HG03039 (cell line): ENCODE measurements at regions not wholly inside any gene's neighbourhood (a gene's known extent, or its start where the extent isn't known, plus 50 kb on each side); places are given as distances from the start of the nearest gene placed in this dataset.
"Not testable (repeated sequence)": the region's sequence is repeated elsewhere in the genome, so short reads cannot be mapped to it uniquely, and the experiment has no call there.

Experiments
- ATAC-seq: cut with Tn5 transposase; IDR thresholded peaks from one replicate; pipeline ENCODE4 v1.9.1; 2021; ENCODE audit warnings: mild to moderate bottlenecking, moderate library complexity; ENCODE audit not compliant: unreplicated experiment

- no peak for ATAC-seq
Observed at GRCh38 chr10:117781216-117781831, 238.8 kb downstream of the EMX2 start.

- ATAC-seq: no peak
Observed at GRCh38 chr10:117782276-117782675, 239.7 kb downstream of the EMX2 start.

GRCh38 chr10:117783698-117784395 is 241.3 kb downstream of the EMX2 start:
- ATAC-seq: no peak

DNA sequence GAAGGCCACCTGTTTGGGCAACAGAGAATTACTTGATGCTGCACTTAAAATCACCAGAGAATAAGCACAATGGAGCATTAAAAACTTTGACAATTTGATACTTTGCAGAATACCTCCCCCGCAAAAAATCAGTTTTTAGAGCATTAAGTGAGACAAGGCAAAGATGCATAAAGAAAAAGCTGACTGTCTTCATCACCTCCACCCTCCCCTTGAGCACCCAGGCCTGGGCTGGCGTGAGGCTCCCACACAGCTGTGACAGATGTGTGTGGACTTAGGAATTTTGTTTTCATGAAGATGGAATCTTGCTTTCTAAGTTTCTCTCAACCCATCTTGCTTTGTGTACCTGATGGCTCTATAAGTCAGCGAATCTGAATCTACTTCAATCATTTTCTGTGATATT is 242.2 kb downstream of the EMX2 start:
- ATAC-seq: no peak

DNA sequence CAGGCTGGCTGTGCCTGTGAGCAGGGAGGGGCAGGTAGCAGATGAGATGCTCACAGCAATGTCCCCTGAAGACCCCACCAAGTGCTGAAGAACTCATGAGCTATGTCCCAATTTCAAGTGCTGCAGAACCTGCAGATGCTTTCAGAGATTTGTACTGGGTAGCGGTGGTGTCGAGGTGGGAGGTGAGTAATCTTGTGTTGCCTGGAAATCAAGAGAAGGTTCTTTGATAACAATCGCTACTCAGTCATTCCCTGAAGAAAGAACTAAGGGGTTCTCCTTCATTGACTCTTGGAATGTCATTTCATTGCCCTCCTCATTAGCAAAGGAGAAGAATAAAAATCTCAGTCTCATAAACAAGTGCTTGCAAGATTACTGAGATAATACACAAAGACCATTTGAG is 246.4 kb downstream of the EMX2 start:
- no peak for ATAC-seq

- no peak for ATAC-seq
Observed at GRCh38 chr10:117790179-117790578, 247.6 kb downstream of the EMX2 start.

GRCh38 chr10:117790621-117791020 is 248.1 kb downstream of the EMX2 start:
- no peak for ATAC-seq

DNA sequence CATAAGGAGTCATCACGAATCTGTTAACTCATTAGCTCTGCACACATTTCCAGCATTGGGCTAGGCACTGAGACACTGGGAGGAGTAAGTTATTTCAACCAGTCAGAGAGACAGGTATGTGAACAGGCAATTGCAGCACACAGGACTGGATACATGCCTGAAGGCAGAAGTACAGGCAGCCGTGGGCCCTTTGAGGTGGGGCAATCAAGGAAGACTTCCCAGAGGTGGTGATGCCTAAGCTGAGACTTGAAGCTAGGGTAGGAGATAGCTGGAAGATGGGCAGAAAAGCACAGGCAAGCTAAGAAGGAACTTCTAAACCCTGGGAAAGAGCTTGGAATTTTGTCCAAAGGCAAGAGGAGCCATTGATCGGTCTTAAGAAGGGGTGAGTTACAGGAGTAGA is 249.7 kb downstream of the EMX2 start:
- no peak for ATAC-seq

GRCh38 chr10:117796130-117796745 is 250.5 kb downstream of the RAB11FIP2 start:
- ATAC-seq: no peak

DNA sequence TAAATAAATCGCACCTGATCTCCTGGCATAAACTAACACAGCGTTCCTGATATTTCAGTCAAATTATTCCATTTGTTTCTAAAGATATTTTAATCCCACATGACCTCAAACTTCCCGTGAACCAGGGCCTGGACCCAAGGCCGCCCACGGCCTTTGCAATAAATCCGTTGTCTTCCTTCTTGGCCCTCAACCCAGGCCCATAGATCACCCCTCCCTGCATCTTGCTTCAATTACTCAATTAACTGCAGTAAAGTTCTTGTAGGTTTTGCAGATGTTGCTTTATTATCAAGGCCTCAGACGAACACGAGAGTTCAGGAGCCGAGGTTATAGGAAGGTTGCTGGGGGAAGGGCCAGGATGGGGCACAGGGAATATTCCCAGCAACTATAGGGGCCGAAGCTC is 249.4 kb downstream of the RAB11FIP2 start:
- no peak for ATAC-seq

- ATAC-seq: no peak
Observed at GRCh38 chr10:117801691-117802090, 245.1 kb downstream of the RAB11FIP2 start.

DNA sequence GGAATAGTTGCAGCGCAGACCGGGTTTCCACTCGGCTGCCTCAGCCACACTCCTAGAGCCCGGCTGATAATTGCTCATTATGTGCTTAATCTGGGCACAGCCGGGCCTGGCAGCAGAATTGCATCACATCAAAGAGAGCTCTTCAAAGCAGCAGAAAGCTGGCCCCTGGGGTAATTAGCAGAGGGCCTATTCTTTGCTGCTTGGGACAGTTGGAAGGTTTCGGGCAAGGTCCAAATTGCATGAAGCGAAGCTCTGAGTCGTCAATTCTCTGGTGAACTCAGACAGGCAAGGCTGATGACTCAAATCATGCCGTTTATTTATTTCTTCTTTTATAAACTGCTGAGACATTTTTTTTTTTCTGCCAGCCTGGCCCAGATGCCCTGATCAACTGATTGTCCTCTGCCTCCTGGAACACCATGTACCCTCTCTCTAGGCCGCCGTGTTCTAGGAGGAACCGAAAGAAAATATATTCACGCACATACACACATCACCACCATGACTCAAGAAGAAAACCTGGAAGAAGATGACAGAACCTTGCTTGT is 242.2 kb downstream of the RAB11FIP2 start:
- ATAC-seq: no peak

DNA sequence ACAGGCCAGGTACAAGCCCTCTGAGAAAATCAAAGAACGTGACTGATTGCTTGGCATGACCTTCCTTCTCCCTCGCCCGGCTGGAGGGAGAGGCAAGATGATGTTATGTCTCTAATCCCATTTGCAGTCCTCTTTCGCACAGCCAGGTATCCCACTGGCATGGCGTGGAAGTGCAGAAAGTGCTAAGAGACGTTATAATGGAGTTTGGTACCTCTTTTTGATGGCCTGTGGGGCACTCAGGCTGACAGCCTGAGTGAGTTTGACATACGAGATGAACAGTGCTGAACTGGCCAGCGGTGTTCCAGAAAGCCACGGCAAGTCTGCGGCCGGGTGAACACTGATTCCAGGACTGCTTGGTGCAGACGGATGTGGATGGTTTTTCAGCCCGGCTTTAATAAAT is 241.6 kb downstream of the RAB11FIP2 start:
- ATAC-seq: no peak

DNA sequence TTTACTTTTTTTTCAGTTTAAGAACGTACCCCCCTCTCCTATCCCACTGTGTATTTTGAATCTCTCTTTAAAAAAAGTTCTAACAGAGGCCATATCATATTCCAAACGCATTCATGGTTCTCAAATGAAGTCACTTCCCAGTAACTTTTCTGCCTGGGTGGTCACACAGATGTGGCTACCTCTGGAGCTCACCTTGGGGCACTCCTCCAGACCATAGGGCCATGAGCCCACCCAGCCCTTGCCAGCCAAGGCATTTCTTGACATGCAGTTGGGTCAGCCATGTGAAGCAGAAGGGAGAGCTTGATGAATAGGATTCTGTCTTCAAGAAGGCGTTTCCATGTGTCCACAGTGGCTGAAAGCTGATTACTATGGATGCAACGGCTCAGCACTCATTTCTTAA is 239.3 kb downstream of the RAB11FIP2 start:
- ATAC-seq: no peak

GRCh38 chr10:117815816-117816215 is 230.9 kb downstream of the RAB11FIP2 start:
- ATAC-seq: not testable (repeated sequence)

DNA sequence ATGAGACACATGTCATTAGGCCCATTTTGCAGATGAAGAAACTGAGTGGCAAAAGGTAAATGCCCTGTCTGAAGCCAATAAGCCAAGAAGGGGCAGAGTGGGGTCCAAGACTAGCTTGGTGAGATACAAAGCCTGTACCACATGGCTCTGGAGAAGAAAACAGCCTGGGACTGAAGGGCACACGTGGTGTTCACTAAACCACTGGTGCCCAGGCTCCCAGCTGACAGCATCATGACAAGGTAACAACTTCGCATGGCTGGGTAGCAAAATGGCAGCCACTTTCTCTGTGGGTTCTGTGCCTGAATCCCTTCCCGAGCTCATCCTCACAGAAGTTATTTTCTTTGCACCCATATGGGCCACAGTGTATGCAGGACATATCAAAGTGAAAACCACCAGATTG is 229.6 kb downstream of the RAB11FIP2 start:
- no peak for ATAC-seq

GRCh38 chr10:117818721-117819120 is 228.0 kb downstream of the RAB11FIP2 start:
- no peak for ATAC-seq

DNA sequence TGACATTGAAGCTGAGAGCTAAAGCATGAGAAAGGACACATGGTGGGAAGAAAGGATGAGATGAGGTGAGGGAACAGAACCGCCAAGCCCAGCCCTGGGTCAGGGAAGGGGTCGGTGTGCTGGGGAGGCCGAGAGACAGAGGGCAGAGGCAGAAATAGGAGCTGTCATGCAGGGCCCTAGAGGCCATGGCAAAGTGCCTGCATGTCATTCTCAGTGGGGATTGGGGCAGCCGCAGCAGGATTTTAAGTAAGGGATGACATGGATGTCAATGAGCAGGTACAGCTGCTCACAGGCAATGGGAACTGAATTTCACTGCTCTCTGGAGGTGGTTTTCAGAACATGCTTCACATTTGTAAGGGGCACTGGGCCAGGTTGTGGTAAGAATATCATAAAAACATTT is 227.4 kb downstream of the RAB11FIP2 start:
- ATAC-seq: no peak

DNA sequence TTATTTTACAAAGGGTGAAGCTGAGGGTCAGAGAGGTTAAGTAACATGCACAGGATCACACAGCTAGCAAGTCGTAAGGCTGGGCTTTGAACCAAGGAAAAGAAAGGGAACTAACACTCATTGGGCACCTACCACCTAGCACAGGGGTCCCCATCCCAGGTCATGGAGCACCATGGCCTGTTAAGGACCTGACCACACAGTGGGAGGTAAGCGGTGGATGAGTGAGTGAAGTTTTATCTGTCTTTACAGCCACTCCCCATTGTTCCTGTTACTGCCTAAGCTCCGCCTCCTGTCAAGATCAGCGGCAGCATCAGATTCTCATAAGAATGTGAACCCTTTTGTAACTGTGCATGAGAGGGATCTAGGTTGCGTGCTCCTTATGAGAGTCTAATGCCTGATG is 222.8 kb downstream of the RAB11FIP2 start:
- no peak for ATAC-seq

- ATAC-seq: no peak
Observed at GRCh38 chr10:117830205-117830604, 216.5 kb downstream of the RAB11FIP2 start.

GRCh38 chr10:117830787-117831212 is 215.9 kb downstream of the RAB11FIP2 start:
- no peak for ATAC-seq
